Loucy (cell line): ENCODE measurements at regions not wholly inside any gene's neighbourhood (a gene's known extent, or its start where the extent isn't known, plus 50 kb on each side); places are given as distances from the start of the nearest gene placed in this dataset.

Source experiments
- CTCF ChIP-seq: fragments of 200-600 bp; sonication (generic); conservative IDR thresholded peaks from 2 replicates; pipeline ENCODE4 v1.5.1; 2014; ENCODE audit warnings: mild to moderate bottlenecking, antibody characterized with exemption, low read length
- EZH2phosphoT487 ChIP-seq: fragments of 200-600 bp; IDR thresholded peaks from 2 replicates; pipeline ENCODE4 v1.6.1; 2018; ENCODE audit warnings: antibody characterized with exemption, mild to moderate bottlenecking, moderate library complexity, borderline replicate concordance

GRCh38 chr14:39617537-39617936 lies 185.3 kb upstream of the FBXO33 start:
- TF ChIP-seq EZH2phosphoT487: no peak
- TF ChIP-seq CTCF: no peak
